ENCODE measurements at regions not wholly inside any gene's neighbourhood (a gene's known extent, or its start where the extent isn't known, plus 50 kb on each side); places are given as distances from the start of the nearest gene placed in this dataset.

GRCh38 chr3:43219616-43220015 lies 66.7 kb upstream of the SNRK start:
- no peak for DNase-seq (ENCODE audit: low read depth, low spot score)
- H3K9me3 ChIP-seq (ENCODE audit: low read depth, low read length) = no peaks in the 10 kb centered on the region
- no peaks in the 10 kb centered on the region for H3K36me3 ChIP-seq (ENCODE audit: insufficient read depth, low read length)
- no peak for TF ChIP-seq POLR2AphosphoS5 (IDR thresholded peaks at IDR 0.05; ENCODE audit: borderline replicate concordance, low read depth, low read length)
- no peak overlapping the region for H3K27ac ChIP-seq
- no peak overlapping the region for H3K4me3 ChIP-seq
- H3K9ac ChIP-seq (ENCODE audit: insufficient read length) = no peak overlapping the region

GRCh38 chr3:43218921-43219320 lies 67.4 kb upstream of the SNRK start:
- DNase-seq (ENCODE audit: low read depth, low spot score) = no peak
- no peak for TF ChIP-seq EZH2 (IDR thresholded peaks at IDR 0.05)
- no peak for TF ChIP-seq FOXP2 (optimal IDR thresholded peaks at IDR 0.05; ENCODE audit: control extremely low read depth, extremely low read length, insufficient read depth)
- TF ChIP-seq POLR2AphosphoS5 (IDR thresholded peaks at IDR 0.05; ENCODE audit: borderline replicate concordance, low read depth, low read length) = no peak
- no peak overlapping the region for H3K27ac ChIP-seq

GRCh38 chr3:43218156-43218555 lies 68.2 kb upstream of the SNRK start:
- no peak overlapping the region for H3K4me3 ChIP-seq
- no peaks in the 10 kb centered on the region for H3K36me3 ChIP-seq (ENCODE audit: insufficient read depth, low read length)
- no peak overlapping the region for H3K9ac ChIP-seq (ENCODE audit: insufficient read length)
- H3K27ac ChIP-seq = no peak overlapping the region
- H3K9me3 ChIP-seq (ENCODE audit: low read depth, low read length) = no peaks in the 10 kb centered on the region
- TF ChIP-seq POLR2AphosphoS5 (IDR thresholded peaks at IDR 0.05; ENCODE audit: borderline replicate concordance, low read depth, low read length) (no peak), EZH2 (IDR thresholded peaks at IDR 0.05) (no peak), FOXP2 (optimal IDR thresholded peaks at IDR 0.05; ENCODE audit: control extremely low read depth, extremely low read length, insufficient read depth) (no peak)
- DNase-seq (ENCODE audit: low read depth, low spot score) = no peak

More at GRCh38 chr3:43218921-43219320, 67.4 kb upstream of the SNRK start:
- Histone ChIP-seq H3K9ac (ENCODE audit: insufficient read length) (no peak overlapping the region), H3K4me3 (no peak overlapping the region), H3K9me3 (ENCODE audit: low read depth, low read length) (no peaks in the 10 kb centered on the region), H3K36me3 (ENCODE audit: insufficient read depth, low read length) (no peaks in the 10 kb centered on the region)

GRCh38 chr3:43217633-43218032 lies 68.7 kb upstream of the SNRK start:
- no peak for DNase-seq (ENCODE audit: low read depth, low spot score)
- no peaks in the 10 kb centered on the region for H3K36me3 ChIP-seq (ENCODE audit: insufficient read depth, low read length)

DNA sequence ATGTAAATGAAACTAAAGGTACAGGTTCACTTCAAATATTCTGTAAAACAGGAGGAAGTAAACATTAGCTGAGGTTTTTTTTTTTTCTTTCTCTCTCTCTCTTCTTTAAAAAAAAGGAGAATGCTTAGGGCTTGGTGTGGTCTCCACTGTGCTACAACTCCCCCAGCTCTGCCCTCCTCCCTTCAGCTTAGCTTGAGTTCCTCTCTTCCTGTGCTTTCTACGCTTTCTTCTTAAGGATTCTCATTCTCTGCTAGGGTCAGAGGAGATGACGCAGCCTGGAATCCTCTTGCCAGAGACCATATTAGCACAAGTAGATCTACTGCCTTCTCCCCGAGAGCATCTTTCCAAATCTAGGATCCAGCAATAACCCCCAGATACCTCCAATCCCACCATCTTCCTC lies 69.1 kb upstream of the SNRK start:
- Histone ChIP-seq H3K4me3 (no peak overlapping the region), H3K36me3 (ENCODE audit: insufficient read depth, low read length) (no peaks in the 10 kb centered on the region), H3K9me3 (ENCODE audit: low read depth, low read length) (no peaks in the 10 kb centered on the region), H3K9ac (ENCODE audit: insufficient read length) (no peak overlapping the region), H3K27ac (no peak overlapping the region)
- TF ChIP-seq FOXP2 (optimal IDR thresholded peaks at IDR 0.05; ENCODE audit: control extremely low read depth, extremely low read length, insufficient read depth) (no peak), POLR2AphosphoS5 (IDR thresholded peaks at IDR 0.05; ENCODE audit: borderline replicate concordance, low read depth, low read length) (no peak), EZH2 (IDR thresholded peaks at IDR 0.05) (no peak)
- DNase-seq (ENCODE audit: low read depth, low spot score) = no peak

More at GRCh38 chr3:43217633-43218032, 68.7 kb upstream of the SNRK start:
- no peaks in the 10 kb centered on the region for H3K9me3 ChIP-seq (ENCODE audit: low read depth, low read length)
- no peak overlapping the region for H3K27ac ChIP-seq
- H3K9ac ChIP-seq (ENCODE audit: insufficient read length) = no peak overlapping the region
- no peak for TF ChIP-seq POLR2AphosphoS5 (IDR thresholded peaks at IDR 0.05; ENCODE audit: borderline replicate concordance, low read depth, low read length)
- TF ChIP-seq EZH2 (IDR thresholded peaks at IDR 0.05) = no peak
- no peak for TF ChIP-seq FOXP2 (optimal IDR thresholded peaks at IDR 0.05; ENCODE audit: control extremely low read depth, extremely low read length, insufficient read depth)
- H3K4me3 ChIP-seq = no peak overlapping the region

- no peak for DNase-seq (ENCODE audit: low read depth, low spot score)
- TF ChIP-seq POLR2AphosphoS5 (IDR thresholded peaks at IDR 0.05; ENCODE audit: borderline replicate concordance, low read depth, low read length) (no peak), EZH2 (IDR thresholded peaks at IDR 0.05) (no peak), FOXP2 (optimal IDR thresholded peaks at IDR 0.05; ENCODE audit: control extremely low read depth, extremely low read length, insufficient read depth) (no peak)
- Histone ChIP-seq H3K36me3 (ENCODE audit: insufficient read depth, low read length) (no peaks in the 10 kb centered on the region), H3K9ac (ENCODE audit: insufficient read length) (no peak overlapping the region), H3K9me3 (ENCODE audit: low read depth, low read length) (no peaks in the 10 kb centered on the region), H3K27ac (no peak overlapping the region), H3K4me3 (no peak overlapping the region)
Measured at GRCh38 chr3:43215663-43216275, 70.6 kb upstream of the SNRK start.

DNA sequence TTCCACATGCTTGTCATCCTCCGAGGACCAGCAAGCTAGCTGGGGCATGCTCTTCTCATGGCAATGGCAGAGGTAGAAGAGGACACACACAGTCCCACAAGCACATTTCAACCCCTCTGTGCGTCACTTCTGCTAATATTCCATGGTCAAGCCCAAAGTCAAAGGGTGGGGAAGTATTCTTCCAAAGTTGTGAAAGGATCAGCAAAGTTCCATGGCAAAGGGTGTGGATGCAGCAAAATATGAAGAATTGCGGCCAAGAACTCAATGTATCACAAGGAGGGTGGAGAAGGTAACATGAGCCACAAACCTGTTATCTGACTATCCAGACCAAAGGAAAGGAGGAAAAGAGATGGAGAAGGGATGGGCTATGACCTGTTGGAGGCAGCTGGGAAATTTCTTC lies 71.2 kb upstream of the SNRK start:
- H3K36me3 ChIP-seq (ENCODE audit: insufficient read depth, low read length) = no peaks in the 10 kb centered on the region
- no peak for DNase-seq (ENCODE audit: low read depth, low spot score)
- no peak overlapping the region for H3K27ac ChIP-seq
- H3K9ac ChIP-seq (ENCODE audit: insufficient read length) = no peak overlapping the region
- H3K9me3 ChIP-seq (ENCODE audit: low read depth, low read length) = no peaks in the 10 kb centered on the region
- no peak overlapping the region for H3K4me3 ChIP-seq
- TF ChIP-seq EZH2 (IDR thresholded peaks at IDR 0.05) = no peak
- no peak for TF ChIP-seq POLR2AphosphoS5 (IDR thresholded peaks at IDR 0.05; ENCODE audit: borderline replicate concordance, low read depth, low read length)
- no peak for TF ChIP-seq FOXP2 (optimal IDR thresholded peaks at IDR 0.05; ENCODE audit: control extremely low read depth, extremely low read length, insufficient read depth)

- TF ChIP-seq EZH2 (IDR thresholded peaks at IDR 0.05) (no peak), FOXP2 (optimal IDR thresholded peaks at IDR 0.05; ENCODE audit: control extremely low read depth, extremely low read length, insufficient read depth) (no peak), POLR2AphosphoS5 (IDR thresholded peaks at IDR 0.05; ENCODE audit: borderline replicate concordance, low read depth, low read length) (no peak)
- no peaks in the 10 kb centered on the region for H3K36me3 ChIP-seq (ENCODE audit: insufficient read depth, low read length)
- H3K4me3 ChIP-seq = no peak overlapping the region
- H3K9me3 ChIP-seq (ENCODE audit: low read depth, low read length) = no peaks in the 10 kb centered on the region
- H3K27ac ChIP-seq = no peak overlapping the region
- H3K9ac ChIP-seq (ENCODE audit: insufficient read length) = no peak overlapping the region
- DNase-seq (ENCODE audit: low read depth, low spot score) = no peak
Measured at GRCh38 chr3:43214616-43215015, 71.7 kb upstream of the SNRK start.

- no peak for TF ChIP-seq FOXP2 (optimal IDR thresholded peaks at IDR 0.05; ENCODE audit: control extremely low read depth, extremely low read length, insufficient read depth)
- TF ChIP-seq EZH2 (IDR thresholded peaks at IDR 0.05) = no peak
- TF ChIP-seq POLR2AphosphoS5 (IDR thresholded peaks at IDR 0.05; ENCODE audit: borderline replicate concordance, low read depth, low read length) = no peak
- DNase-seq (ENCODE audit: low read depth, low spot score) = no peak
- Histone ChIP-seq H3K27ac (no peak overlapping the region), H3K4me3 (no peak overlapping the region), H3K9ac (ENCODE audit: insufficient read length) (no peak overlapping the region), H3K36me3 (ENCODE audit: insufficient read depth, low read length) (no peaks in the 10 kb centered on the region), H3K9me3 (ENCODE audit: low read depth, low read length) (no peaks in the 10 kb centered on the region)
Measured at GRCh38 chr3:43213631-43214030, 72.7 kb upstream of the SNRK start.
